IMR-90 (cell line): ENCODE measurements at regions not wholly inside any gene's neighbourhood (a gene's known extent, or its start where the extent isn't known, plus 50 kb on each side); places are given as distances from the start of the nearest gene placed in this dataset.

ENCODE experiments used
- ATAC-seq: fragments of 200-7000 bp; cut with Tn5 transposase; 2 replicates; pipeline ENCODE4 v1.9.1; 2020; ENCODE audit warnings: low read depth, mild to moderate bottlenecking, moderate library complexity
- BruUV-seq: library from RNA; stranded (reverse); fragments of 400-500 nt; replicated peaks from 2 replicates; lab custom pipeline; 2021; lab: Mats Ljungman, UMichigan
- CTCF ChIA-PET: fragments of 300-600 bp; formaldehyde crosslinking; extraction: SDS; loops from one replicate; lab custom pipeline; 2021; ENCODE audit warnings: antibody characterized with exemption; lab: Yijun Ruan, JAX
- POLR2A ChIA-PET: fragments of 300-600 bp; sonication (Branson Sonifier 250); formaldehyde crosslinking; loops from one replicate; lab custom pipeline; 2022; ENCODE audit warnings: antibody characterized with exemption; ENCODE audit not compliant: unreplicated experiment; lab: Charles Lee
- DNase-seq: peaks from one replicate; pipeline ENCODE4 v3.0.0; 2013
- H2AFZ ChIP-seq: replicated peaks from 2 replicates; pipeline ENCODE3; 2013; ENCODE audit warnings: low read length, mild to moderate bottlenecking; ENCODE audit not compliant: poor library complexity
- H2AK5ac ChIP-seq: 2 replicates; pipeline ENCODE4 v1.6.1; 2013; ENCODE audit warnings: low read depth, low read length, inconsistent platforms
- H2AK9ac ChIP-seq: replicated peaks from 2 replicates; pipeline ENCODE3; 2013; ENCODE audit warnings: mild to moderate bottlenecking, low read depth, low read length, moderate library complexity; ENCODE audit not compliant: poor library complexity
- H2BK120ac ChIP-seq: 2 replicates; pipeline ENCODE4 v1.6.1; 2013; ENCODE audit warnings: low read depth, low read length, inconsistent platforms
- H2BK15ac ChIP-seq: 3 replicates; pipeline ENCODE4 v1.6.1; 2013; ENCODE audit warnings: low read depth, low read length, inconsistent platforms
- H2BK20ac ChIP-seq: 2 replicates; pipeline ENCODE4 v1.6.1; 2013; ENCODE audit warnings: low read depth, mild to moderate bottlenecking, inconsistent platforms, low read length, moderate library complexity
- H2BK5ac ChIP-seq: 2 replicates; pipeline ENCODE4 v1.6.1; 2013; ENCODE audit warnings: mild to moderate bottlenecking, low read depth, low read length, inconsistent platforms; ENCODE audit not compliant: poor library complexity, severe bottlenecking
- H3K14ac ChIP-seq: replicated peaks from 2 replicates; pipeline ENCODE4 v1.6.1; 2013; ENCODE audit warnings: low read depth, low read length, inconsistent platforms
- H3K18ac ChIP-seq: 2 replicates; pipeline ENCODE4 v1.6.1; 2013; ENCODE audit warnings: low read depth, low read length, control low read depth
- H3K23ac ChIP-seq: 2 replicates; pipeline ENCODE4 v1.6.1; 2013; ENCODE audit warnings: low read depth, low read length, inconsistent platforms
- H3K27ac ChIP-seq: 2 replicates; pipeline ENCODE4 v1.5.1; 2013; ENCODE audit warnings: mild to moderate bottlenecking, control low read depth, low read length; ENCODE audit not compliant: insufficient read depth
- H3K27me3 ChIP-seq: 2 replicates; pipeline ENCODE4 v1.6.1; 2013; ENCODE audit warnings: low read length; ENCODE audit not compliant: control insufficient read depth, insufficient read depth
- H3K36me3 ChIP-seq: 2 replicates; pipeline ENCODE4 v1.6.1; 2013; ENCODE audit warnings: low read length, mixed read lengths; ENCODE audit not compliant: control insufficient read depth, insufficient read depth
- H3K4ac ChIP-seq: 2 replicates; pipeline ENCODE4 v1.6.1; 2013; ENCODE audit warnings: low read depth, low read length, inconsistent platforms
- H3K4me1 ChIP-seq: 2 replicates; pipeline ENCODE4 v1.6.1; 2013; ENCODE audit warnings: low read length, mixed read lengths; ENCODE audit not compliant: control insufficient read depth, insufficient read depth
- H3K4me2 ChIP-seq: 2 replicates; pipeline ENCODE4 v1.6.1; 2013; ENCODE audit warnings: low read depth, mild to moderate bottlenecking, control low read depth, low read length, moderate library complexity
- H3K4me3 ChIP-seq: 2 replicates; pipeline ENCODE4 v1.5.1; 2013; ENCODE audit warnings: low read depth, mild to moderate bottlenecking, control low read depth, low read length, moderate library complexity; ENCODE audit not compliant: insufficient read depth
- H3K56ac ChIP-seq: 2 replicates; pipeline ENCODE4 v1.6.1; 2013; ENCODE audit warnings: low read length, inconsistent platforms; ENCODE audit not compliant: insufficient read depth; ENCODE audit errors: extremely low read depth
- H3K79me1 ChIP-seq, 2 experiments: 2 replicates each; pipeline ENCODE4 v1.6.1; 2013; ENCODE audit warnings: low read length in 2 of 2, inconsistent platforms in 1 of 2, low read depth in 1 of 2
- H3K9ac ChIP-seq: 2 replicates; pipeline ENCODE4 v1.6.1; 2013; ENCODE audit warnings: low read depth, low read length, control low read depth
- H3K9me1 ChIP-seq: 2 replicates; pipeline ENCODE4 v1.6.1; 2013; ENCODE audit warnings: low read length, inconsistent platforms; ENCODE audit not compliant: insufficient read depth
- H3K9me3 ChIP-seq: 2 replicates; pipeline ENCODE4 v1.6.1; 2013; ENCODE audit warnings: low read length; ENCODE audit not compliant: control insufficient read depth, insufficient read depth
- H4K20me1 ChIP-seq: 2 replicates; pipeline ENCODE4 v1.6.1; 2013; ENCODE audit warnings: low read length, inconsistent platforms; ENCODE audit not compliant: insufficient read depth
- H4K5ac ChIP-seq: 2 replicates; pipeline ENCODE4 v1.6.1; 2013; ENCODE audit warnings: mild to moderate bottlenecking, low read depth, low read length, control low read depth
- H4K8ac ChIP-seq, 2 experiments: 2 replicates each; pipeline ENCODE4 v1.6.1; 2013; ENCODE audit warnings: low read depth in 2 of 2, low read length in 2 of 2, control low read depth in 1 of 2, inconsistent platforms in 1 of 2
- H4K91ac ChIP-seq: 2 replicates; pipeline ENCODE4 v1.6.1; 2013; ENCODE audit warnings: low read depth, low read length, inconsistent platforms; ENCODE audit not compliant: insufficient read depth
- CHD1 ChIP-seq: IDR thresholded peaks from 2 replicates; pipeline ENCODE4 v1.6.1; 2012; ENCODE audit warnings: low read depth, low read length, improper control_type of control experiment
- CTCF ChIP-seq: conservative IDR thresholded peaks from 2 replicates; pipeline ENCODE4 v1.5.1; 2012; ENCODE audit warnings: mild to moderate bottlenecking, low read depth, low read length, improper control_type of control experiment
- ELK1 ChIP-seq: fragments of 150-350 bp; IDR thresholded peaks from 2 replicates; pipeline ENCODE4 v1.6.1; 2016; ENCODE audit warnings: low read depth, mild to moderate bottlenecking, low read length, moderate library complexity, borderline replicate concordance
- MAFK ChIP-seq: IDR thresholded peaks from 2 replicates; pipeline ENCODE4 v1.6.1; 2012; ENCODE audit warnings: low read depth, low read length, improper control_type of control experiment
- MAZ ChIP-seq: IDR thresholded peaks from 2 replicates; pipeline ENCODE4 v1.6.1; 2012; ENCODE audit warnings: low read depth, mild to moderate bottlenecking, low read length, improper control_type of control experiment, moderate library complexity, borderline replicate concordance
- MXI1 ChIP-seq: IDR thresholded peaks from 2 replicates; pipeline ENCODE4 v1.6.1; 2012; ENCODE audit warnings: low read depth, mild to moderate bottlenecking, low read length, moderate library complexity, borderline replicate concordance
- NFE2L2 ChIP-seq: fragments of 150-350 bp; IDR thresholded peaks from 2 replicates; pipeline ENCODE4 v1.6.1; 2016; ENCODE audit warnings: low read depth, mild to moderate bottlenecking, low read length
- RAD21 ChIP-seq: IDR thresholded peaks from 2 replicates; pipeline ENCODE4 v1.6.1; 2012; ENCODE audit warnings: low read length, improper control_type of control experiment
- RCOR1 ChIP-seq: IDR thresholded peaks from 2 replicates; pipeline ENCODE4 v1.6.1; 2012; ENCODE audit warnings: mild to moderate bottlenecking, low read length, improper control_type of control experiment; ENCODE audit not compliant: insufficient replicate concordance
- RFX5 ChIP-seq: IDR thresholded peaks from 2 replicates; pipeline ENCODE4 v1.8.0; 2012; ENCODE audit warnings: low read depth, mild to moderate bottlenecking, low read length, moderate library complexity
- WGBS, 2 experiments: methylation state at CpG; one replicate each; pipeline versions ENCODE4 v1.1.5 to v1.1.7; 2013; ENCODE audit warnings: missing lambda C conversion rate in 2 of 2; ENCODE audit not compliant: insufficient read length in 1 of 2; ENCODE audit errors: extremely low coverage in 2 of 2; 5-methylcytosine and 5-hydroxymethylcytosine counted together
- dilution Hi-C: fragments of 300-500 bp; cut with HindIII; formaldehyde crosslinking; loops from one replicate; pipeline ENCODE4 v1.14.3; 2018; ENCODE audit warnings: low sequenced_read_pairs; ENCODE audit not compliant: unreplicated experiment
- in situ Hi-C: fragments of 300-500 bp; cut with MboI; formaldehyde crosslinking; loops from 3 replicates; pipeline ENCODE4 v1.14.3; 2019; ENCODE audit warnings: low sequenced_read_pairs, inconsistent platforms, mixed read lengths
- intact Hi-C: fragments of 100-400 bp; cut with micrococcal nuclease; formaldehyde crosslinking; loops from 2 replicates; pipeline ENCODE4 v1.10.0; 2022
- TF ChIP-seq, protein P1 (sequence below): fragments of 150-350 bp; IDR thresholded peaks from 2 replicates; pipeline ENCODE4 v1.6.1; 2017; ENCODE audit warnings: mild to moderate bottlenecking, antibody characterized with exemption, low read length, low read depth

DNA sequence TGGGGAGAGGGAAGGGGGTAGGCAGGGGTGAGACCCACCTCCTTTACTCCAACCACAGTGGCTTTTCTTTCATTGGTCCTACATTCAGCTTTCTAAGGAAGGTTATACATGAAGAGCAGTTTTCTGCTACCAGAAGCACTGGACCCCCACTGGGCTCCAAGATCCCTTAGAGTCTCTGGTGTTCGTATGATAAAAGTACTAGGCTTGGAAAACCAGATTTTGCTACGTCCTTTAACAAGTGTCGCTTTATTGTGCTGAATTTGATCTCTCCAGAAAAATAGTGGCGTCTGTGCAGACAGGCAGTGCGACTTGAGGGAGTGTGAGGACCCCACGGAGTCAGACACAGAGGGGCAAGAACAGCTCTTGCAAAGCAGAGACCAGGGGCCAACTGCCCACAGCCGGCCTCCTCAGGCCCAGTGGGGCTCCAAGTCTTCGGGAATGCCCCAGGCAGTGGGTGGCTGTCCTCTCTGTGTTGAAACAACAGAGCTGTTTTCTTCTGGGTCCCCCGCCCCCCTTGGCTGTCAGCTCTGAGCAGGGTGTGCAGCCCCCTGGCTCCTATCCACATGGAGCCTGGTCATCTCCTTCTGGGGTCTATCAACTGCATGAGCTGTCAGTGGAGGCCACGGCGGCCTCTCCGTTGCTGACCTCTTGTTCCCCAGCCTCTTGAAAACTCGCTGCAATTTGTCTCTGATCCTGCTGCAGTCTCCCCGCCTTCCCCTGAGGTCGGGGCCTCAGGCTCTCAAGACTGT is 333.2 kb downstream of the RPS24 start:
- Histone ChIP-seq H3K36me3 (no peaks in the 10 kb centered on the region), H3K4me2 (no peak overlapping the region), H2BK120ac (no peak overlapping the region), H3K4ac (no peak overlapping the region; the same call in 1 of the 2 replicates), H4K8ac (no peak overlapping the region), H3K79me1 (no peaks in the 10 kb centered on the region), H2AK9ac (no peak overlapping the region), H3K4me1 (peaks cover 2% of the 10 kb centered on the region; the same call in 1 of the 2 replicates), H3K14ac (no peak overlapping the region), H2BK5ac (no peak overlapping the region), H2AFZ (no peak overlapping the region), H2AK5ac (no peak overlapping the region), H3K27ac (no peak overlapping the region), H3K9me3 (no peaks in the 10 kb centered on the region), H4K5ac (no peak overlapping the region), H3K9ac (no peak overlapping the region), H3K56ac (no peak overlapping the region), H3K18ac (no peak overlapping the region), H2BK20ac (no peak overlapping the region), H3K23ac (no peak overlapping the region), H4K20me1 (no peaks in the 10 kb centered on the region), H3K9me1 (no peaks in the 10 kb centered on the region), H4K91ac (no peak overlapping the region), H3K4me3 (no peak overlapping the region), H2BK15ac (no peak overlapping the region), H3K27me3 (peaks cover 76% of the 10 kb centered on the region)
- DNase-seq (no peak), ATAC-seq (no peak)
- ChIA-PET POLR2A (no interaction called here), CTCF (no interaction called here)
- in situ Hi-C loops (no loop called here), intact Hi-C loops (no loop called here), dilution Hi-C loops (no loop called here)
- no TSS peak for BruUV-seq
- TF ChIP-seq CHD1 (no peak), NFE2L2 (no peak), RAD21 (no peak), MAZ (no peak), RFX5 (no peak), ELK1 (no peak), MAFK (no peak), RCOR1 (no peak), CTCF (no peak), MXI1 (no peak)
- TF ChIP-seq, protein P1, sequence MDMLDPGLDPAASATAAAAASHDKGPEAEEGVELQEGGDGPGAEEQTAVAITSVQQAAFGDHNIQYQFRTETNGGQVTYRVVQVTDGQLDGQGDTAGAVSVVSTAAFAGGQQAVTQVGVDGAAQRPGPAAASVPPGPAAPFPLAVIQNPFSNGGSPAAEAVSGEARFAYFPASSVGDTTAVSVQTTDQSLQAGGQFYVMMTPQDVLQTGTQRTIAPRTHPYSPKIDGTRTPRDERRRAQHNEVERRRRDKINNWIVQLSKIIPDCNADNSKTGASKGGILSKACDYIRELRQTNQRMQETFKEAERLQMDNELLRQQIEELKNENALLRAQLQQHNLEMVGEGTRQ, result no peak
- WGBS, 2 experiments, result 44% methylated on average over 15 of the region's 15 CpGs; no CpG with 5 or more reads in 1 of the 2 experiments
